KMS-11 (cell line): ENCODE measurements at regions not wholly inside any gene's neighbourhood (a gene's known extent, or its start where the extent isn't known, plus 50 kb on each side); places are given as distances from the start of the nearest gene placed in this dataset.

ENCODE experiments used
- H2AFZ ChIP-seq: fragments of 200-600 bp; sonication (generic); 2 replicates; pipeline ENCODE4 v1.6.1; 2016; ENCODE audit warnings: antibody characterized with exemption, mixed run types, low read depth
- H3K27ac ChIP-seq: fragments of 200-600 bp; sonication (generic); 2 replicates; pipeline ENCODE4 v1.6.1; 2016; ENCODE audit warnings: mild to moderate bottlenecking, mixed run types
- H3K27me3 ChIP-seq: fragments of 200-600 bp; sonication (generic); 2 replicates; pipeline ENCODE4 v1.6.1; 2017; ENCODE audit warnings: mild to moderate bottlenecking, low read depth, mixed run types, moderate library complexity; ENCODE audit not compliant: insufficient read depth
- H3K36me3 ChIP-seq: fragments of 200-600 bp; sonication (generic); 2 replicates; pipeline ENCODE4 v1.6.1; 2017; ENCODE audit warnings: mild to moderate bottlenecking, mixed run types; ENCODE audit not compliant: insufficient read depth
- H3K4me1 ChIP-seq: fragments of 200-600 bp; sonication (generic); 2 replicates; pipeline ENCODE4 v1.6.1; 2016; ENCODE audit warnings: mild to moderate bottlenecking, low read depth, mixed run types; ENCODE audit not compliant: poor library complexity, severe bottlenecking
- H3K4me2 ChIP-seq: fragments of 200-600 bp; sonication (generic); 2 replicates; pipeline ENCODE4 v1.7.0; 2016; ENCODE audit warnings: mild to moderate bottlenecking, mixed run types
- H3K4me3 ChIP-seq: fragments of 200-600 bp; sonication (generic); IDR thresholded peaks from 2 replicates; pipeline ENCODE4 v1.6.1; 2017; ENCODE audit warnings: low read depth, low read length, mixed read lengths; ENCODE audit not compliant: insufficient read depth
- H3K79me2 ChIP-seq: fragments of 200-600 bp; sonication (generic); 2 replicates; pipeline ENCODE4 v1.6.1; 2016; ENCODE audit warnings: low read depth, mixed run types; ENCODE audit not compliant: insufficient read depth
- H3K9ac ChIP-seq: fragments of 200-600 bp; sonication (generic); 2 replicates; pipeline ENCODE4 v1.6.1; 2016; ENCODE audit warnings: mild to moderate bottlenecking, mixed run types
- H4K20me1 ChIP-seq: fragments of 200-600 bp; sonication (generic); 2 replicates; pipeline ENCODE4 v1.6.1; 2016; ENCODE audit warnings: mild to moderate bottlenecking, mixed run types; ENCODE audit not compliant: insufficient read depth
- TF ChIP-seq, protein P1 (sequence below): fragments of 200-600 bp; sonication (generic); conservative IDR thresholded peaks from 2 replicates; pipeline ENCODE4 v1.6.1; 2017; ENCODE audit warnings: low read depth, mild to moderate bottlenecking, antibody characterized with exemption, low read length, moderate library complexity, mixed read lengths

GRCh38 chr2:144159240-144159639, 360.7 kb downstream of the ZEB2 start:
- no peak overlapping the region for H3K9ac ChIP-seq
- no peaks in the 10 kb centered on the region for H3K36me3 ChIP-seq
- TF ChIP-seq, protein P1, sequence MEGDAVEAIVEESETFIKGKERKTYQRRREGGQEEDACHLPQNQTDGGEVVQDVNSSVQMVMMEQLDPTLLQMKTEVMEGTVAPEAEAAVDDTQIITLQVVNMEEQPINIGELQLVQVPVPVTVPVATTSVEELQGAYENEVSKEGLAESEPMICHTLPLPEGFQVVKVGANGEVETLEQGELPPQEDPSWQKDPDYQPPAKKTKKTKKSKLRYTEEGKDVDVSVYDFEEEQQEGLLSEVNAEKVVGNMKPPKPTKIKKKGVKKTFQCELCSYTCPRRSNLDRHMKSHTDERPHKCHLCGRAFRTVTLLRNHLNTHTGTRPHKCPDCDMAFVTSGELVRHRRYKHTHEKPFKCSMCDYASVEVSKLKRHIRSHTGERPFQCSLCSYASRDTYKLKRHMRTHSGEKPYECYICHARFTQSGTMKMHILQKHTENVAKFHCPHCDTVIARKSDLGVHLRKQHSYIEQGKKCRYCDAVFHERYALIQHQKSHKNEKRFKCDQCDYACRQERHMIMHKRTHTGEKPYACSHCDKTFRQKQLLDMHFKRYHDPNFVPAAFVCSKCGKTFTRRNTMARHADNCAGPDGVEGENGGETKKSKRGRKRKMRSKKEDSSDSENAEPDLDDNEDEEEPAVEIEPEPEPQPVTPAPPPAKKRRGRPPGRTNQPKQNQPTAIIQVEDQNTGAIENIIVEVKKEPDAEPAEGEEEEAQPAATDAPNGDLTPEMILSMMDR = no peak
- H3K4me3 ChIP-seq = no peak overlapping the region
- no peaks in the 10 kb centered on the region for H3K27me3 ChIP-seq
- no peaks in the 10 kb centered on the region for H3K4me1 ChIP-seq
- H2AFZ ChIP-seq = no peak overlapping the region
- no peak overlapping the region for H3K4me2 ChIP-seq
- no peak overlapping the region for H3K27ac ChIP-seq
- no peaks in the 10 kb centered on the region for H3K79me2 ChIP-seq
- no peaks in the 10 kb centered on the region for H4K20me1 ChIP-seq

DNA sequence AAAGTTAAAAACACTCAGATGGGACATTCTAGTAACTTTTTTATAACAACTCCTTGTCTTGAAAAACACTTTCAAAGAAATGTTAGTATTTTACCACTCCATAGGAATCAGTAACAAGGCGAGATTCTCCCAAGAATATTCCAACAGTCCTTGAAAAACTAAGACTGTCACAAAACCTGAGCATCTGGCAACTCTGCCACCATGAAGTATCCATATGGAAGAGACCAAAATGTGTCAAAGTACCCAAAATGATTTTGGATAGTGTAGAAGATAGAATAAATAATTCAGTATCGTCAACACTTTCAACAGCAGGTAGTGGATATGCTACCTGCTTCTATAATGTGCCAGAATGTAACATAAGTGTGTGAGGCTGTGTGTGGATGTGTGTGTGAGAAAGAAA, 361.8 kb downstream of the ZEB2 start:
- no peaks in the 10 kb centered on the region for H4K20me1 ChIP-seq
- TF ChIP-seq, protein P1 = no peak

DNA sequence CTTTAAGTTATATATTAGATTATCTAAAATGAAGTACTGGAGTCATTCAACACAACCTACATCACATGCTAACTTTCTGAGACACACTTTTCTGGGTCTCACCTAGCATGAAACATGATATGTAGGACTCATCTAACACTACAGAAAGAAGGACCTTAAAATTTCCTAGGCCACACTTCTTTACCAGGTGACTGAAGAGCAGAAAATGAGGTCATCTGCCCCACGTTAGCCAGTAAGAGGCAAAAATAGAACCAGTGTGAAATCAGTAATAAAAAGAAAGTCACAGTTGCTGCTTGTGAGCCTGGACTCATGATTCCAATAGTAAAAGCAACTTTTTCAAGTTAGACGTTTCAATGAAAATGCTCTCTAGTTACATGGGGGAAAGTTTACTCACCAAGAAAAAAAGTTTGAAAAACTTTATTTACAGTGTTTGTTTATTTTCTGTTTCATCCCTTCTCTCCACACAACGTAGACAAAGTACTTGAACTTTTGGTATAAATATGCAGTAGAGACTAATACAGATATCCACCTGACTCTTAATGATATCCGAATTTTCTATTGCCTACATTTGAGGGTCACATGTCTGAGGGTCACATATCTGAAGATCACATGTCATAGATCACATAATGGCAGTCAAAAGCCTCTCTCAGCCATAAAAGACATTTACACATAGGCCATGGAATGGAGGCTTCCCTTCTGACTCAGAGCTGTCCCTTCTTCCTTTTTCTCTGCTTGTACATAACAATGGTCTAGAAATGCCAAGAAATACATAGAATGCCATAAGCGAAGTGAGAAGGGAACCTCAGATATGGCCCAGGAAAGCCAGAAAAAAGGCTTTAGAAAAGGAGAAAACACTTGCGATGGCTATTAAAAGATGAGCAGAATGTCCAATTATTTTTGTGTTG, 362.9 kb downstream of the ZEB2 start:
- TF ChIP-seq, protein P1 = no peak
- Histone ChIP-seq H3K27ac (no peak overlapping the region), H2AFZ (no peak overlapping the region), H3K36me3 (no peaks in the 10 kb centered on the region), H3K4me2 (no peak overlapping the region), H3K79me2 (no peaks in the 10 kb centered on the region), H4K20me1 (no peaks in the 10 kb centered on the region), H3K9ac (no peak overlapping the region), H3K4me3 (no peak overlapping the region), H3K27me3 (no peaks in the 10 kb centered on the region), H3K4me1 (no peaks in the 10 kb centered on the region)

More for the DNA sequence above, 361.8 kb downstream of the ZEB2 start:
- Histone ChIP-seq H3K4me2 (no peak overlapping the region), H2AFZ (no peak overlapping the region), H3K27ac (no peak overlapping the region), H3K9ac (no peak overlapping the region), H3K36me3 (no peaks in the 10 kb centered on the region), H3K79me2 (no peaks in the 10 kb centered on the region), H3K27me3 (no peaks in the 10 kb centered on the region), H3K4me1 (no peaks in the 10 kb centered on the region), H3K4me3 (no peak overlapping the region)

GRCh38 chr2:144154205-144154604, 365.7 kb downstream of the ZEB2 start:
- Histone ChIP-seq H3K36me3 (no peaks in the 10 kb centered on the region), H3K9ac (no peak overlapping the region), H2AFZ (no peak overlapping the region), H3K27ac (no peak overlapping the region), H3K4me3 (no peak overlapping the region), H4K20me1 (no peaks in the 10 kb centered on the region), H3K4me1 (no peaks in the 10 kb centered on the region), H3K79me2 (no peaks in the 10 kb centered on the region), H3K27me3 (no peaks in the 10 kb centered on the region), H3K4me2 (no peak overlapping the region)
- TF ChIP-seq, protein P1 = no peak
